Posterior cingulate gyrus (tissue), 11 donors: ENCODE measurements at regions not wholly inside any gene's neighbourhood (a gene's known extent, or its start where the extent isn't known, plus 50 kb on each side); places are given as distances from the start of the nearest gene placed in this dataset.
"Not testable (repeated sequence)": the region's sequence is repeated elsewhere in the genome, so short reads cannot be mapped to it uniquely, and the experiment has no call there.

Experiments
- DNase-seq, 10 donors: peaks; one replicate each; pipeline versions ENCODE4 v3.0.0 to v3.0.0-alpha.2; 2020 to 2021; ENCODE audit warnings: mixed read lengths in 3 of 10
- intact Hi-C: fragments of 100-400 bp; cut with DNase I; formaldehyde crosslinking; loops from one replicate; pipeline ENCODE4 v1.15.1; 2023

- intact Hi-C loops = no loop called here
- no peak for DNase-seq
Observed at GRCh38 chr18:73079920-73080319, 212.1 kb upstream of the NETO1 start.

GRCh38 chr18:73060666-73061288 lies 193.0 kb upstream of the NETO1 start:
- intact Hi-C loops = no loop called here
- no peak for DNase-seq

- no peak for DNase-seq
- intact Hi-C loops = no loop called here
Observed at GRCh38 chr18:73059280-73059679, 191.5 kb upstream of the NETO1 start.

GRCh38 chr18:73047688-73048087 lies 179.9 kb upstream of the NETO1 start:
- intact Hi-C loops = no loop called here
- DNase-seq = no peak

- DNase-seq = peak in 1 of 10 donors; percentile 76
- intact Hi-C loops = no loop called here
Observed at GRCh38 chr18:73045037-73045436, 177.2 kb upstream of the NETO1 start.

- DNase-seq = no peak
- intact Hi-C loops = no loop called here
Observed at GRCh38 chr18:73043611-73044010, 175.8 kb upstream of the NETO1 start.

GRCh38 chr18:73043211-73043610 lies 175.4 kb upstream of the NETO1 start:
- intact Hi-C loops = no loop called here
- DNase-seq = no peak

- intact Hi-C loops = no loop called here
Observed at GRCh38 chr18:73040247-73040646, 172.5 kb upstream of the NETO1 start.

GRCh38 chr18:73038336-73038735 lies 170.5 kb upstream of the NETO1 start:
- no peak for DNase-seq
- intact Hi-C loops = no loop called here

More at GRCh38 chr18:73040247-73040646, 172.5 kb upstream of the NETO1 start:
- no peak for DNase-seq

- intact Hi-C loops = no loop called here
- no peak for DNase-seq
Observed at GRCh38 chr18:73023975-73024374, 156.2 kb upstream of the NETO1 start.

GRCh38 chr18:73009691-73010090 lies 141.9 kb upstream of the NETO1 start:
- intact Hi-C loops = no loop called here
- no peak for DNase-seq

- intact Hi-C loops = no loop called here
- no peak for DNase-seq
Observed at GRCh38 chr18:73007915-73008308, 140.1 kb upstream of the NETO1 start.

GRCh38 chr18:73007195-73007914 lies 139.6 kb upstream of the NETO1 start:
- intact Hi-C loops = no loop called here
- no peak for DNase-seq

- intact Hi-C loops = no loop called here
- no peak for DNase-seq
Observed at GRCh38 chr18:73006331-73006730, 138.5 kb upstream of the NETO1 start.

- intact Hi-C loops = no loop called here
Observed at GRCh38 chr18:73004260-73004659, 136.5 kb upstream of the NETO1 start.

GRCh38 chr18:72999971-73000607 lies 132.3 kb upstream of the NETO1 start:
- no peak for DNase-seq
- intact Hi-C loops = no loop called here

More at GRCh38 chr18:73004260-73004659, 136.5 kb upstream of the NETO1 start:
- DNase-seq = no peak

GRCh38 chr18:72995558-72995957 lies 127.8 kb upstream of the NETO1 start:
- intact Hi-C loops = no loop called here
- DNase-seq = no peak

GRCh38 chr18:72993250-72993649 lies 125.5 kb upstream of the NETO1 start:
- no peak for DNase-seq
- intact Hi-C loops = no loop called here

GRCh38 chr18:72991379-72991778 lies 123.6 kb upstream of the NETO1 start:
- no peak for DNase-seq

GRCh38 chr18:72987570-72987969 lies 119.8 kb upstream of the NETO1 start:
- DNase-seq, intact Hi-C loops: not testable (repeated sequence)

More at GRCh38 chr18:72991379-72991778, 123.6 kb upstream of the NETO1 start:
- intact Hi-C loops = no loop called here

- DNase-seq = no peak
- intact Hi-C loops = no loop called here
Observed at GRCh38 chr18:72986103-72986502, 118.3 kb upstream of the NETO1 start.

- intact Hi-C loops = no loop called here
- no peak for DNase-seq
Observed at GRCh38 chr18:72985686-72986085, 117.9 kb upstream of the NETO1 start.
